Endothelial cell of umbilical vein (primary cell): ENCODE measurements at regions not wholly inside any gene's neighbourhood (a gene's known extent, or its start where the extent isn't known, plus 50 kb on each side); places are given as distances from the start of the nearest gene placed in this dataset.

Experiments
- BruUV-seq: library from RNA; stranded (reverse); fragments of 400-500 nt; replicated peaks from 2 replicates; lab custom pipeline; 2021; lab: Mats Ljungman, UMichigan
- CTCF ChIA-PET: fragments of 300-600, 350-600 bp; sonication (Branson Sonifier 250); formaldehyde crosslinking; loops from one replicate; lab custom pipeline; 2021; ENCODE audit warnings: antibody characterized with exemption, inconsistent platforms; lab: Charles Lee
- POLR2A ChIA-PET: fragments of 300-600, 350-600 bp; sonication (Branson Sonifier 250); formaldehyde crosslinking; loops from one replicate; lab custom pipeline; 2021; ENCODE audit warnings: antibody characterized with exemption, inconsistent platforms; lab: Charles Lee
- DNase-seq: peaks from one replicate; pipeline ENCODE4 v3.0.0-alpha.2; 2011; ENCODE audit warnings: low read depth, low spot score
- FAIRE-seq: peaks from 2 replicates; lab custom pipeline; 2011; peaks lifted over from hg19 to GRCh38; lab: Jason Lieb, UNC
- H2AFZ ChIP-seq: 2 replicates; pipeline ENCODE4 v1.6.0; 2012; ENCODE audit warnings: low read depth, low read length, control low read depth, inconsistent platforms
- H3K27ac ChIP-seq: 2 replicates; pipeline ENCODE4 v1.5.1; 2011; ENCODE audit warnings: low read depth, mild to moderate bottlenecking, control low read depth, low read length, moderate library complexity; ENCODE audit not compliant: insufficient read depth
- H3K27me3 ChIP-seq, 2 experiments: 2 replicates each; pipeline versions ENCODE4 v1.6.0 to v1.6.1; 2011; ENCODE audit warnings: low read length in 2 of 2, mixed read lengths in 1 of 2; ENCODE audit not compliant: control insufficient read depth in 2 of 2, insufficient read depth in 2 of 2
- H3K36me3 ChIP-seq, 2 experiments: 2 replicates in 1 of 2; 3 replicates in 1 of 2; pipeline ENCODE4 v1.5.1; 2011; ENCODE audit warnings: low read length in 2 of 2, mild to moderate bottlenecking in 1 of 2, moderate library complexity in 1 of 2; ENCODE audit not compliant: control insufficient read depth in 2 of 2, insufficient read depth in 2 of 2; ENCODE audit errors: extremely low read depth in 1 of 2
- H3K4me1 ChIP-seq: 3 replicates; pipeline ENCODE4 v1.5.1; 2011; ENCODE audit warnings: mild to moderate bottlenecking, low read length; ENCODE audit not compliant: control insufficient read depth, insufficient read depth; ENCODE audit errors: extremely low read depth
- H3K4me2 ChIP-seq: 2 replicates; pipeline ENCODE4 v1.6.1; 2011; ENCODE audit warnings: low read length, control low read depth, mixed read lengths; ENCODE audit not compliant: insufficient read depth
- H3K4me3 ChIP-seq, 3 experiments: fragments of 200-600 bp in 1 of 3; sonication (generic), shearing (Covaris generic) in 1 of 3; replicated peaks in 1 of 3; 2 replicates each; pipeline ENCODE4 v1.5.1; 2011 to 2016; ENCODE audit warnings: control low read depth in 3 of 3, low read length in 3 of 3, mild to moderate bottlenecking in 2 of 3, inconsistent platforms in 1 of 3, low read depth in 1 of 3, moderate library complexity in 1 of 3; ENCODE audit not compliant: insufficient read depth in 1 of 3
- H3K79me2 ChIP-seq: 2 replicates; pipeline ENCODE4 v1.6.0; 2012; ENCODE audit warnings: low read length, inconsistent platforms; ENCODE audit not compliant: control insufficient read depth, insufficient read depth
- H3K9ac ChIP-seq: replicated peaks from 2 replicates; pipeline ENCODE3; 2011; ENCODE audit warnings: low read length, control low read depth; ENCODE audit not compliant: insufficient read depth; ENCODE audit errors: extremely low read depth
- H3K9me1 ChIP-seq: replicated peaks from 3 replicates; pipeline ENCODE4 v1.6.0; 2011; ENCODE audit warnings: mild to moderate bottlenecking, low read length; ENCODE audit not compliant: control insufficient read depth, insufficient read depth; ENCODE audit errors: extremely low read depth
- H3K9me3 ChIP-seq: replicated peaks from 2 replicates; pipeline ENCODE4 v1.5.1; 2012; ENCODE audit warnings: low read length, inconsistent platforms; ENCODE audit not compliant: control insufficient read depth, insufficient read depth
- H4K20me1 ChIP-seq: replicated peaks from 2 replicates; pipeline ENCODE3; 2011; ENCODE audit warnings: mild to moderate bottlenecking, low read length; ENCODE audit not compliant: control insufficient read depth, insufficient read depth; ENCODE audit errors: extremely low read depth
- CTCF ChIP-seq, 2 donors: IDR thresholded peaks; 1 replicate in 1 of 2; 2 replicates in 1 of 2; pipeline ENCODE4 v1.5.1; 2011; ENCODE audit warnings: low read length in 2 of 2, mild to moderate bottlenecking in 2 of 2, moderate library complexity in 2 of 2, control low read depth in 1 of 2, inconsistent platforms in 1 of 2, low read depth in 1 of 2; ENCODE audit not compliant: insufficient read depth in 1 of 2; ENCODE audit errors: extremely low read depth in 1 of 2
- EZH2 ChIP-seq: IDR thresholded peaks from 2 replicates; pipeline ENCODE4 v1.6.1; 2012; ENCODE audit warnings: borderline replicate concordance, low read depth, mild to moderate bottlenecking, moderate library complexity, low read length, inconsistent platforms; ENCODE audit not compliant: severe bottlenecking
- FOS ChIP-seq: IDR thresholded peaks from 2 replicates; pipeline ENCODE4 v1.6.1; 2011; ENCODE audit warnings: mild to moderate bottlenecking, low read length, moderate library complexity, borderline replicate concordance; ENCODE audit not compliant: insufficient read depth
- GATA2 ChIP-seq: IDR thresholded peaks from 2 replicates; pipeline ENCODE4 v1.7.0; 2011; ENCODE audit warnings: low read depth, mild to moderate bottlenecking, moderate library complexity, mixed read lengths, low read length; ENCODE audit not compliant: insufficient read length, insufficient read depth
- JUN ChIP-seq: IDR thresholded peaks from 2 replicates; pipeline ENCODE4 v1.6.1; 2011; ENCODE audit warnings: borderline replicate concordance, low read depth; ENCODE audit not compliant: insufficient read length, insufficient read depth
- MAX ChIP-seq: IDR thresholded peaks from 2 replicates; pipeline ENCODE4 v1.6.1; 2011; ENCODE audit not compliant: insufficient read depth, insufficient read length
- MYC ChIP-seq: IDR thresholded peaks from one replicate; pipeline ENCODE4 v1.6.1; 2011; ENCODE audit warnings: mild to moderate bottlenecking, low read depth, low read length
- POLR2A ChIP-seq: IDR thresholded peaks from 2 replicates; pipeline ENCODE4 v1.6.1; 2012; ENCODE audit warnings: low read depth, mild to moderate bottlenecking, control low read depth, low read length
- POLR2AphosphoS5 ChIP-seq: IDR thresholded peaks from 2 replicates; pipeline ENCODE4 v1.6.1; 2012; ENCODE audit warnings: low read depth, mild to moderate bottlenecking, control low read depth, low read length, moderate library complexity; ENCODE audit not compliant: insufficient read depth
- dilution Hi-C: fragments of 300-500 bp; cut with MboI; formaldehyde crosslinking; loops from one replicate; pipeline ENCODE4 v1.15.0; 2019; ENCODE audit warnings: low sequenced_read_pairs; ENCODE audit not compliant: extremely low pct_ligation_motif_present
- intact Hi-C: fragments of 100-400 bp; cut with micrococcal nuclease; formaldehyde crosslinking; loops from one replicate; pipeline ENCODE4 v1.10.0; 2022

DNA sequence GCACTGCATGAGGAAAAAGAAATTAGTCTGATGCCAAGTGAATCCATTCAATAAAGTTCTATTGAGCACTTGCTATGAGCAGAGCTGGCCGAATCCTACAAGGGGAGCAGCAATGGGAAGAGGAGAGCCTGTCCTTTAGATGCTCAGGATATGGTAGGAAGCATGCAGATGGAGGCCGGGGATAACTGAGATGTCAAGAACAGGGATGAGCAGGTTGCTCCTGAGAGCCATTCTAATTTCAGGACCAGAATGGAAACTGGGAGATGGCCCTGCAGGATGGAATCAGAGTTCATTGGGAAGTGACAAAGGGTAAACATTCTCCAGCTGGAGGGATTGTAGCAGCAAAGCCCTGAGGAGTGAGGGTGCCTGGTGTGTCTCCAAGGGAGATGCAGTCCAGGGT is 88.0 kb downstream of the CBLN1 start:
- ChIA-PET CTCF (no interaction called here), POLR2A (no interaction called here)
- H3K36me3 ChIP-seq, result no peaks in the 10 kb centered on the region
- BruUV-seq, result no TSS peak
- no peaks in the 10 kb centered on the region for H3K79me2 ChIP-seq
- no peak for DNase-seq
- peaks cover 5% of the 10 kb centered on the region for H3K9me3 ChIP-seq
- TF ChIP-seq GATA2 (no peak), POLR2A (no peak)
- intact Hi-C loops (no loop called here), dilution Hi-C loops (no loop called here)
- H3K4me3 ChIP-seq, result no peak overlapping the region
- H3K27me3 ChIP-seq, result no peaks in the 10 kb centered on the region
- H3K4me1 ChIP-seq, result no peaks in the 10 kb centered on the region
- no peaks in the 10 kb centered on the region for H4K20me1 ChIP-seq
- no peaks in the 10 kb centered on the region for H3K9me1 ChIP-seq
- FAIRE-seq, result no peak
- H3K27ac ChIP-seq, result no peak overlapping the region
- no peak overlapping the region for H2AFZ ChIP-seq
- no peak overlapping the region for H3K9ac ChIP-seq
- no peak overlapping the region for H3K4me2 ChIP-seq

DNA sequence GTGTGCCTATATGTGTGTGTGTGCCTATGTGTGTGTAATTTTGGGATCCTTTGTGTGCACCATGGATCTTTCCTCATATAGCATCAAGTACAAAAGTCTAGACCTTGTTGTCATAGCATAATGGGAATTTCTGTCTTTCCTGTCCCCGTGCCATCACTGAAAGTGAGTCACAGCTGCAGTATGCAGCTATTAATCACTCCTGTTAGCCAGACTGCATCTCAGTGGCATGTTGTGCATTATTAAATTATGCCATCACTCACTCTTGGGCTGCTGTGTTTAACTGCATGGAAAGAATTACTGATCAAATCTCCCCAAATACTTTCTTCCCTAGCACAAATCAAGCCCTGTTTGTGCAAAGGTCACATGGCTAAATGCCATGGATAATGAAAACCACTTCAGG is 92.4 kb downstream of the CBLN1 start:
- intact Hi-C loops, result no loop called here
- H3K79me2 ChIP-seq, result no peaks in the 10 kb centered on the region
- FAIRE-seq, result no peak
- H3K9ac ChIP-seq, result no peak overlapping the region
- H3K4me1 ChIP-seq, result no peaks in the 10 kb centered on the region
- BruUV-seq, result no TSS peak
- no peaks in the 10 kb centered on the region for H3K36me3 ChIP-seq
- H3K9me1 ChIP-seq, result no peaks in the 10 kb centered on the region
- H3K9me3 ChIP-seq, result peaks cover 2% of the 10 kb centered on the region
- CTCF ChIA-PET, result no interaction called here
- no peak for DNase-seq
- no peak overlapping the region for H2AFZ ChIP-seq
- dilution Hi-C loops, result no loop called here
- H4K20me1 ChIP-seq, result no peaks in the 10 kb centered on the region
- no peak overlapping the region for H3K27ac ChIP-seq
- no peak overlapping the region for H3K4me2 ChIP-seq
- TF ChIP-seq GATA2, result no peak
- no peak for TF ChIP-seq MAX
- TF ChIP-seq EZH2, result no peak
- no peak for TF ChIP-seq FOS
- TF ChIP-seq CTCF (IDR thresholded peaks at IDR 0.05; ENCODE audit: extremely low read depth in 1 of 2, insufficient read depth in 1 of 2, low read depth in 1 of 2, low read length in 2 of 2), result no peak
- no peak for TF ChIP-seq POLR2A
- no peak for TF ChIP-seq POLR2AphosphoS5
- no peak for TF ChIP-seq MYC
- no peak for TF ChIP-seq JUN
- POLR2A ChIA-PET, result no interaction called here
- H3K27me3 ChIP-seq, result no peaks in the 10 kb centered on the region
- H3K4me3 ChIP-seq, result no peak overlapping the region
